Gastrocnemius medialis (tissue), 4 donors: ENCODE measurements at regions not wholly inside any gene's neighbourhood (a gene's known extent, or its start where the extent isn't known, plus 50 kb on each side); places are given as distances from the start of the nearest gene placed in this dataset.

Experiments used
- POLR2A ChIP-seq, 2 donors: fragments of 450-650 bp; IDR thresholded peaks; one replicate each; pipeline ENCODE4 v1.6.1; 2017; ENCODE audit warnings: antibody characterized with exemption in 2 of 2, mild to moderate bottlenecking in 2 of 2, moderate library complexity in 2 of 2
- TF ChIP-seq, protein P1 (sequence below), 5 experiments: fragments of 450-650 bp in 3 of 5; fragments of 200-600 bp in 2 of 5; sonication (generic) in 2 of 5; IDR thresholded peaks in 4 of 5; conservative IDR thresholded peaks in 1 of 5; 1 replicate in 4 of 5; 2 replicates in 1 of 5; pipeline ENCODE4 v1.5.1; 2016 to 2019; ENCODE audit warnings: antibody characterized with exemption in 5 of 5, mild to moderate bottlenecking in 3 of 5, moderate library complexity in 3 of 5

- TF ChIP-seq, protein P1, sequence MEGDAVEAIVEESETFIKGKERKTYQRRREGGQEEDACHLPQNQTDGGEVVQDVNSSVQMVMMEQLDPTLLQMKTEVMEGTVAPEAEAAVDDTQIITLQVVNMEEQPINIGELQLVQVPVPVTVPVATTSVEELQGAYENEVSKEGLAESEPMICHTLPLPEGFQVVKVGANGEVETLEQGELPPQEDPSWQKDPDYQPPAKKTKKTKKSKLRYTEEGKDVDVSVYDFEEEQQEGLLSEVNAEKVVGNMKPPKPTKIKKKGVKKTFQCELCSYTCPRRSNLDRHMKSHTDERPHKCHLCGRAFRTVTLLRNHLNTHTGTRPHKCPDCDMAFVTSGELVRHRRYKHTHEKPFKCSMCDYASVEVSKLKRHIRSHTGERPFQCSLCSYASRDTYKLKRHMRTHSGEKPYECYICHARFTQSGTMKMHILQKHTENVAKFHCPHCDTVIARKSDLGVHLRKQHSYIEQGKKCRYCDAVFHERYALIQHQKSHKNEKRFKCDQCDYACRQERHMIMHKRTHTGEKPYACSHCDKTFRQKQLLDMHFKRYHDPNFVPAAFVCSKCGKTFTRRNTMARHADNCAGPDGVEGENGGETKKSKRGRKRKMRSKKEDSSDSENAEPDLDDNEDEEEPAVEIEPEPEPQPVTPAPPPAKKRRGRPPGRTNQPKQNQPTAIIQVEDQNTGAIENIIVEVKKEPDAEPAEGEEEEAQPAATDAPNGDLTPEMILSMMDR (IDR thresholded peaks at IDR 0.05 in 4 of 5, conservative IDR thresholded peaks at IDR 0.05 in 1 of 5), result no peak
- no peak for TF ChIP-seq POLR2A (IDR thresholded peaks at IDR 0.05)
Observed at GRCh38 chr5:52587131-52587530, 200.6 kb upstream of the ITGA1 start.
